ENCODE measurements at regions not wholly inside any gene's neighbourhood (a gene's known extent, or its start where the extent isn't known, plus 50 kb on each side); places are given as distances from the start of the nearest gene placed in this dataset.

DNA sequence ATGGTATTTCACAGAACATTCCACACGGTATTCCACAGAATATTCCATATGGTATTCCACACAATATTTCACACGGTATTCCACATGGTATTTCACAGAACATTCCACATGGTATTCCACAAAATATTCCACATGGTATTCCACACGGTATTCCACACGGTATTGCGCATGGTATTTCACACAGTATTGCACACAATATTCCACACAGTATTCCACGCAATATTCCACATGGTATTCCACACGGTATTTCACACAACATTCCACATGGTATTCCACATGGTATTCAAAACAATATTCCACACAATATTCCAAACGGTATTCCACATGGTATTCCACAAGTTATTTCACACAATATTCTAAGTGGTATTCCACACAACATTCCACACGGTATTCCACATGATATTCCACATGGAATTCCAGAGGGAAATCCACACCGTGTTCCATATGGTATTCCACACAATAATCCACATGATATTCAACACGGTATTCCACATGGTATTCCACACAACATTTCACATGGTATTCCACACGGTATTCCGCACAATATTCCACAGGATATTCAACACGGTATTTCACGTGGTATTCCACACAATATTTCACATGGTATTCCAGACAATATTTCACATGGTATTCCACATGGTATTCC is 136.7 kb upstream of the CHST15 start:
- POLR2A ChIA-PET: no interaction called here
- intact Hi-C loops (cut with micrococcal nuclease; ENCODE audit: unreplicated experiment): no loop called here

DNA sequence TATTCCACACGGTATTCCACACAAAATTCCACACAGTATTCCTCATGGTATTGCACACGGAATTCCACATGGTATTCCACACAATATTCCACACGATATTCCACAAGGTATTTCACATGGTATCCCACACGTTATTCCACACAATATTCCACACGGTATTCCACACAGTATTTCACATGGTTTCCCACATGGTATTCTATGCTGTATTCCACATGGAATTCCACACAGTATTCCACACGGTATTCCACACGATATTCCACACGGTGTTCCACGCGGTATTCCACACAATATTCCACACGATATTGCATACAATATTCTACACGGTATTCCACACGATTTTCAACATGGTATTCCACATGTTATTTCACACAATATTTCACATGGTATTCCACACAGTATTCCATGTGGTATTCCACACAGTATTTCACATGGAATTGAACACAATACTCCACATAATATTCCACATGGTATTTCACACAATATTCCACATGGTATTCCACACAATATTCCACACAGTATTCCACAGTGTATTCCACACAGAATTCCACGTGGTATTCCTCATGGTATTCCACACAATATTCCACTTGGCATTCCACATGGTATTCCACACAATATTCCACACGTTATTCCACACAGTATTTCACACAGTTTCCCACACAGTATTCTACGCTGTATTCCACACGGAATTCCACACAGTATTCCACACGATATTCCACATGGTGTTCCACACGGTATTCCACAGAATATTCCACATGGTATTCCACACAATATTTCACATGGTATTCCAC is 136.0 kb upstream of the CHST15 start:
- CTCF ChIA-PET: no interaction called here
- POLR2A ChIA-PET: no interaction called here
- Mint-ChIP-seq H3K4me3 (ENCODE audit: unreplicated experiment) (no peak overlapping the region), H3K36me3 (ENCODE audit: insufficient read depth, unreplicated experiment) (peaks cover 9% of the 10 kb centered on the region), H3K27ac (ENCODE audit: unreplicated experiment) (no peak overlapping the region), H3K9me3 (ENCODE audit: unreplicated experiment) (peaks cover 32% of the 10 kb centered on the region), H3K4me1 (ENCODE audit: low read depth, unreplicated experiment) (no peaks in the 10 kb centered on the region), H3K27me3 (ENCODE audit: insufficient read depth, unreplicated experiment) (peaks cover 4% of the 10 kb centered on the region)
- no TSS peak for BruUV-seq (replicated peaks)
- TF ChIP-seq, protein P1, sequence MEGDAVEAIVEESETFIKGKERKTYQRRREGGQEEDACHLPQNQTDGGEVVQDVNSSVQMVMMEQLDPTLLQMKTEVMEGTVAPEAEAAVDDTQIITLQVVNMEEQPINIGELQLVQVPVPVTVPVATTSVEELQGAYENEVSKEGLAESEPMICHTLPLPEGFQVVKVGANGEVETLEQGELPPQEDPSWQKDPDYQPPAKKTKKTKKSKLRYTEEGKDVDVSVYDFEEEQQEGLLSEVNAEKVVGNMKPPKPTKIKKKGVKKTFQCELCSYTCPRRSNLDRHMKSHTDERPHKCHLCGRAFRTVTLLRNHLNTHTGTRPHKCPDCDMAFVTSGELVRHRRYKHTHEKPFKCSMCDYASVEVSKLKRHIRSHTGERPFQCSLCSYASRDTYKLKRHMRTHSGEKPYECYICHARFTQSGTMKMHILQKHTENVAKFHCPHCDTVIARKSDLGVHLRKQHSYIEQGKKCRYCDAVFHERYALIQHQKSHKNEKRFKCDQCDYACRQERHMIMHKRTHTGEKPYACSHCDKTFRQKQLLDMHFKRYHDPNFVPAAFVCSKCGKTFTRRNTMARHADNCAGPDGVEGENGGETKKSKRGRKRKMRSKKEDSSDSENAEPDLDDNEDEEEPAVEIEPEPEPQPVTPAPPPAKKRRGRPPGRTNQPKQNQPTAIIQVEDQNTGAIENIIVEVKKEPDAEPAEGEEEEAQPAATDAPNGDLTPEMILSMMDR (IDR thresholded peaks at IDR 0.05; ENCODE audit: insufficient read depth in 1 of 2, low read depth in 1 of 2, low read length in 1 of 2, severe bottlenecking in 1 of 2, unreplicated experiment in 1 of 2): no peak
- intact Hi-C loops (cut with micrococcal nuclease; ENCODE audit: unreplicated experiment): no loop called here
- H3K36me3 ChIP-seq (ENCODE audit: control insufficient read depth, insufficient read depth, low read length): no peaks in the 10 kb centered on the region
- H3K27me3 ChIP-seq (replicated peaks; ENCODE audit: control insufficient read depth, insufficient read depth, low read length): no peaks in the 10 kb centered on the region
- no peaks in the 10 kb centered on the region for H3K4me1 ChIP-seq
- no peak overlapping the region for H3K4me3 ChIP-seq (ENCODE audit: low read depth, low read length)
- no peaks in the 10 kb centered on the region; the same call in 1 of the 2 replicates for H3K9me3 ChIP-seq
- DNase-seq: no peak

More for the DNA sequence above, 136.7 kb upstream of the CHST15 start:
- H3K4me1 Mint-ChIP-seq (ENCODE audit: low read depth, unreplicated experiment): no peaks in the 10 kb centered on the region
- CTCF ChIA-PET: no interaction called here
- Histone ChIP-seq H3K4me3 (ENCODE audit: low read depth, low read length) (no peak overlapping the region), H3K36me3 (ENCODE audit: control insufficient read depth, insufficient read depth, low read length) (no peaks in the 10 kb centered on the region), H3K27me3 (replicated peaks; ENCODE audit: control insufficient read depth, insufficient read depth, low read length) (no peaks in the 10 kb centered on the region), H3K9me3 (no peaks in the 10 kb centered on the region; the same call in 1 of the 2 replicates), H3K4me1 (no peaks in the 10 kb centered on the region)
- H3K27ac Mint-ChIP-seq (ENCODE audit: unreplicated experiment): no peak overlapping the region
- no peak overlapping the region for H3K4me3 Mint-ChIP-seq (ENCODE audit: unreplicated experiment)
- H3K27me3 Mint-ChIP-seq (ENCODE audit: insufficient read depth, unreplicated experiment): peaks cover 4% of the 10 kb centered on the region
- no TSS peak for BruUV-seq (replicated peaks)
- TF ChIP-seq, protein P1 (IDR thresholded peaks at IDR 0.05; ENCODE audit: insufficient read depth in 1 of 2, low read depth in 1 of 2, low read length in 1 of 2, severe bottlenecking in 1 of 2, unreplicated experiment in 1 of 2): no peak
- peaks cover 9% of the 10 kb centered on the region for H3K36me3 Mint-ChIP-seq (ENCODE audit: insufficient read depth, unreplicated experiment)
- DNase-seq: no peak
- peaks cover 32% of the 10 kb centered on the region for H3K9me3 Mint-ChIP-seq (ENCODE audit: unreplicated experiment)

DNA sequence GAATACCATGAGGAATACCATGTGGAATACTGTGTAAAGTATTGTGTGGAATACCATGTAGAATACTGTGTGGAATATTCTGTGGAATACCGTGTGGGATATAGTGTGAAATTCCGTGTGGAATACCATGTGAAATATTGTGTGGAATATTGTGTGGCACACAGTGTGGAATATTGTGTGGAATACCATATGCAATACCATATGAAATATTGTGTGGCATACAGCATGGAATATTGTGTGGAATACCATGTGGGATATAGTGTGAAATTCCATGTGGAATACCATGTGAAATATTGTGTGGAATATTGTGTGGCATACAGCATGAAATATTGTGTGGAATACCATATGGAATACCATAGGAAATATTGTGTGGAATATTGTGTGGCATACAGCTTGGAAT is 135.1 kb upstream of the CHST15 start:
- Mint-ChIP-seq H3K4me1 (ENCODE audit: low read depth, unreplicated experiment) (no peaks in the 10 kb centered on the region), H3K27ac (ENCODE audit: unreplicated experiment) (no peak overlapping the region), H3K36me3 (ENCODE audit: insufficient read depth, unreplicated experiment) (peaks cover 9% of the 10 kb centered on the region), H3K9me3 (ENCODE audit: unreplicated experiment) (peaks cover 32% of the 10 kb centered on the region), H3K27me3 (ENCODE audit: insufficient read depth, unreplicated experiment) (peaks cover 4% of the 10 kb centered on the region), H3K4me3 (ENCODE audit: unreplicated experiment) (no peak overlapping the region)
- H3K4me3 ChIP-seq (ENCODE audit: low read depth, low read length): no peak overlapping the region
- H3K4me1 ChIP-seq: no peaks in the 10 kb centered on the region
- ChIA-PET CTCF (no interaction called here), POLR2A (no interaction called here)
- H3K36me3 ChIP-seq (ENCODE audit: control insufficient read depth, insufficient read depth, low read length): no peaks in the 10 kb centered on the region
- DNase-seq: no peak
- intact Hi-C loops (cut with micrococcal nuclease; ENCODE audit: unreplicated experiment): no loop called here
- no peaks in the 10 kb centered on the region for H3K27me3 ChIP-seq (replicated peaks; ENCODE audit: control insufficient read depth, insufficient read depth, low read length)
- TF ChIP-seq, protein P1 (IDR thresholded peaks at IDR 0.05; ENCODE audit: insufficient read depth in 1 of 2, low read depth in 1 of 2, low read length in 1 of 2, severe bottlenecking in 1 of 2, unreplicated experiment in 1 of 2): no peak
- no TSS peak for BruUV-seq (replicated peaks)
- no peaks in the 10 kb centered on the region; the same call in 1 of the 2 replicates for H3K9me3 ChIP-seq
